ENCODE measurements at regions not wholly inside any gene's neighbourhood (a gene's known extent, or its start where the extent isn't known, plus 50 kb on each side); places are given as distances from the start of the nearest gene placed in this dataset.

GRCh38 chr10:3580565-3580964, 204.4 kb downstream of the KLF6 start:
- TF ChIP-seq CTCF (IDR thresholded peaks at IDR 0.05; ENCODE audit: low read length) (no peak), EZH2 (IDR thresholded peaks at IDR 0.05; ENCODE audit: borderline replicate concordance, low read length) (no peak)
